ENCODE measurements at regions not wholly inside any gene's neighbourhood (a gene's known extent, or its start where the extent isn't known, plus 50 kb on each side); places are given as distances from the start of the nearest gene placed in this dataset.

DNA sequence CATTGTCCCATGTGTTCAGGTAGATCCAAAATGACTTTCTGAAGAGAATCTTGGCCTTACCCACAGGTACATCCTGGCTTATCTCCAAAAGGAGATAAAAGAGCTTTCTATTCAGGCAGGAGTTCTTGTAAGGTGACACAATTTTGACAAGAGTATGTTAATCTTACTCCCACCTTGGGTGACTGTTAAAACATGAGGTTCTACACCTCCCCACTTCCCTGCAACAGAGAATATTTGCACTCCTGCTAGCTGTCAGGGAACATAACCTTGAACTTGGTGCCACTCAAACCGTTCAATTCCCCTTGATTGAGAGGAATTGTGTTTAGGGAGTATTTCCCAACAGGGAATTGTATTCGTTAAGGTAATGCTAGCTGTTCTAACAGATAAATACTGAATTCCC, 372.5 kb upstream of the KLHL29 start:
- TF ChIP-seq, protein P1, sequence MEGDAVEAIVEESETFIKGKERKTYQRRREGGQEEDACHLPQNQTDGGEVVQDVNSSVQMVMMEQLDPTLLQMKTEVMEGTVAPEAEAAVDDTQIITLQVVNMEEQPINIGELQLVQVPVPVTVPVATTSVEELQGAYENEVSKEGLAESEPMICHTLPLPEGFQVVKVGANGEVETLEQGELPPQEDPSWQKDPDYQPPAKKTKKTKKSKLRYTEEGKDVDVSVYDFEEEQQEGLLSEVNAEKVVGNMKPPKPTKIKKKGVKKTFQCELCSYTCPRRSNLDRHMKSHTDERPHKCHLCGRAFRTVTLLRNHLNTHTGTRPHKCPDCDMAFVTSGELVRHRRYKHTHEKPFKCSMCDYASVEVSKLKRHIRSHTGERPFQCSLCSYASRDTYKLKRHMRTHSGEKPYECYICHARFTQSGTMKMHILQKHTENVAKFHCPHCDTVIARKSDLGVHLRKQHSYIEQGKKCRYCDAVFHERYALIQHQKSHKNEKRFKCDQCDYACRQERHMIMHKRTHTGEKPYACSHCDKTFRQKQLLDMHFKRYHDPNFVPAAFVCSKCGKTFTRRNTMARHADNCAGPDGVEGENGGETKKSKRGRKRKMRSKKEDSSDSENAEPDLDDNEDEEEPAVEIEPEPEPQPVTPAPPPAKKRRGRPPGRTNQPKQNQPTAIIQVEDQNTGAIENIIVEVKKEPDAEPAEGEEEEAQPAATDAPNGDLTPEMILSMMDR (IDR thresholded peaks at IDR 0.05 in 4 of 5, conservative IDR thresholded peaks at IDR 0.05 in 1 of 5): no peak
- no peak for TF ChIP-seq POLR2A (IDR thresholded peaks at IDR 0.05)

All from gastrocnemius medialis (tissue), 4 donors.